SK-N-MC (cell line): ENCODE measurements at regions not wholly inside any gene's neighbourhood (a gene's known extent, or its start where the extent isn't known, plus 50 kb on each side); places are given as distances from the start of the nearest gene placed in this dataset.

Experiments used
- EZH2 ChIP-seq: fragments of 200-600 bp; sonication (generic); IDR thresholded peaks from one replicate; pipeline ENCODE4 v1.6.1; 2017; ENCODE audit warnings: antibody characterized with exemption
- FOXP2 ChIP-seq: optimal IDR thresholded peaks from 2 replicates; pipeline ENCODE3; 2011; ENCODE audit warnings: mild to moderate bottlenecking, moderate library complexity; ENCODE audit not compliant: insufficient read depth; ENCODE audit errors: extremely low read length, control extremely low read depth
- POLR2AphosphoS5 ChIP-seq: IDR thresholded peaks from 2 replicates; pipeline ENCODE4 v1.6.1; 2012; ENCODE audit warnings: mild to moderate bottlenecking, low read depth, low read length, borderline replicate concordance

DNA sequence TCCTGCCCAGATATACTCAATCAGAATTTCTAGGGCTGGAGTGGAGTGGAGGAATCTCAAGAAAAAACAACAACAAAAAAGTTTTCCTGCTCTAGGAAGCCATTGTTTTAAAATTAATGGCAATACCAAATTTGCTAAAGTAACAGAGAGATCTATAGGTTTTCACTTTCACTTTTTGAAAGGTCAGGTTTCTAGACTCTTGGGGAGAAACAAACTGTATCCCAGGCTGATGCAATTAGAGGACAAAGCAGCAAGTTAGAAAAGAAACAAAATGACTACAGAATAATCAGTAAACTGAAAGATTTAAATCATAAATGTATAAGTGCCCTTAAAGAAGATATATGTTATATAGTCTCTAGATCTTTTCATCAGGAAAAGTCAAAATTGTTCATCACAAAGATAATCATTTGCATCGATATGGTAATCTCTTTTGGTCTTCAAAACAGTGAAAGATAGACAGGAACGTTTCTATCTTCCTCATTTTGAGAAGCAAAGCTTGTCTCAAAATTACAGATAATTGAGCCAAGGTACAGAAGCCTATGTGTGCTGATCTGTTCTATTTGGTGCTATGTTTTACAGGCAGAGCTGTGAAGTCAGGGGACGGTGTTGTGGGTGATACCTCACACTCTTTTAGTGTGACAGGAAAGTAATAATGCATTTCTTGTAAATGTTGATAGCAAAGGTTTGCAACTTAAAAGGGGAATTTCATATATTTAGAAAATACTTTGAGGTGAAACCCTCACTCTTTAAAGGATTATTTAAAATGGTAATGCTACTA lies 1746.6 kb upstream of the C9orf72 start:
- TF ChIP-seq EZH2 = no peak
- no peak for TF ChIP-seq POLR2AphosphoS5
- no peak for TF ChIP-seq FOXP2
